NB4 (cell line): ENCODE measurements at regions not wholly inside any gene's neighbourhood (a gene's known extent, or its start where the extent isn't known, plus 50 kb on each side); places are given as distances from the start of the nearest gene placed in this dataset.
"Not testable (repeated sequence)": the region's sequence is repeated elsewhere in the genome, so short reads cannot be mapped to it uniquely, and the experiment has no call there.

Experiments used
- DNase-seq: peaks from one replicate; pipeline ENCODE4 v3.0.0; 2010; ENCODE audit warnings: low read depth
- H3K4me3 ChIP-seq: one replicate; pipeline ENCODE4 v1.5.1; 2011; ENCODE audit warnings: mild to moderate bottlenecking, low read depth, low read length, moderate library complexity
- MYC ChIP-seq: IDR thresholded peaks from 2 replicates; pipeline ENCODE4 v1.6.1; 2011; ENCODE audit warnings: low read depth, low read length
- POLR2A ChIP-seq: IDR thresholded peaks from 2 replicates; pipeline ENCODE4 v1.6.1; 2011; ENCODE audit warnings: mild to moderate bottlenecking; ENCODE audit not compliant: insufficient read length; ENCODE audit errors: extremely low read depth
- TF ChIP-seq, protein P1 (sequence below): IDR thresholded peaks from 2 replicates; pipeline ENCODE4 v1.6.1; 2011; ENCODE audit warnings: low read depth, low read length
- TF ChIP-seq, protein P2 (sequence below): IDR thresholded peaks from one replicate; pipeline ENCODE4 v1.5.1; 2012; ENCODE audit warnings: low read depth, low read length

DNA sequence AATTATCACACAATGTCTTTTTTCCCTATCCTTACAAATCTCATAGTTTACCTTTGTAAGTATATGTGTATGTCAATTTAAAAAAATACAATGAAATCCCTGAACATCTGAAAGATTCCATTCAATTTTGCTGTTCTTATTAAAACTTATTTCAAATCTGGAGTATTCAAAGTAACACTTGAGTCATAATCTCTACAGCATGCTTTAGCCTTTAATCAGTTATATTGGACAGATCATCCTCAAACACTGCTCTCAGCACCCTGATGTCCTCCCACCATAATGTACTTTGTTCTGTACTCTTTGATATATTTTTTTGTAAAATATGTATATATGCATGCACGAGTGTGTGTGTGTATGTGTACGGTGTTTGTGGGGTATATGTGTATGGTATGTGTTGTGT is 83.0 kb upstream of the RPS6KA2 start:
- TF ChIP-seq POLR2A (no peak), MYC (no peak)
- TF ChIP-seq, protein P1, sequence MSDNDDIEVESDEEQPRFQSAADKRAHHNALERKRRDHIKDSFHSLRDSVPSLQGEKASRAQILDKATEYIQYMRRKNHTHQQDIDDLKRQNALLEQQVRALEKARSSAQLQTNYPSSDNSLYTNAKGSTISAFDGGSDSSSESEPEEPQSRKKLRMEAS, result no peak
- TF ChIP-seq, protein P2, sequence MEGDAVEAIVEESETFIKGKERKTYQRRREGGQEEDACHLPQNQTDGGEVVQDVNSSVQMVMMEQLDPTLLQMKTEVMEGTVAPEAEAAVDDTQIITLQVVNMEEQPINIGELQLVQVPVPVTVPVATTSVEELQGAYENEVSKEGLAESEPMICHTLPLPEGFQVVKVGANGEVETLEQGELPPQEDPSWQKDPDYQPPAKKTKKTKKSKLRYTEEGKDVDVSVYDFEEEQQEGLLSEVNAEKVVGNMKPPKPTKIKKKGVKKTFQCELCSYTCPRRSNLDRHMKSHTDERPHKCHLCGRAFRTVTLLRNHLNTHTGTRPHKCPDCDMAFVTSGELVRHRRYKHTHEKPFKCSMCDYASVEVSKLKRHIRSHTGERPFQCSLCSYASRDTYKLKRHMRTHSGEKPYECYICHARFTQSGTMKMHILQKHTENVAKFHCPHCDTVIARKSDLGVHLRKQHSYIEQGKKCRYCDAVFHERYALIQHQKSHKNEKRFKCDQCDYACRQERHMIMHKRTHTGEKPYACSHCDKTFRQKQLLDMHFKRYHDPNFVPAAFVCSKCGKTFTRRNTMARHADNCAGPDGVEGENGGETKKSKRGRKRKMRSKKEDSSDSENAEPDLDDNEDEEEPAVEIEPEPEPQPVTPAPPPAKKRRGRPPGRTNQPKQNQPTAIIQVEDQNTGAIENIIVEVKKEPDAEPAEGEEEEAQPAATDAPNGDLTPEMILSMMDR, result no peak
- no peak for DNase-seq
- H3K4me3 ChIP-seq, result no peak overlapping the region

DNA sequence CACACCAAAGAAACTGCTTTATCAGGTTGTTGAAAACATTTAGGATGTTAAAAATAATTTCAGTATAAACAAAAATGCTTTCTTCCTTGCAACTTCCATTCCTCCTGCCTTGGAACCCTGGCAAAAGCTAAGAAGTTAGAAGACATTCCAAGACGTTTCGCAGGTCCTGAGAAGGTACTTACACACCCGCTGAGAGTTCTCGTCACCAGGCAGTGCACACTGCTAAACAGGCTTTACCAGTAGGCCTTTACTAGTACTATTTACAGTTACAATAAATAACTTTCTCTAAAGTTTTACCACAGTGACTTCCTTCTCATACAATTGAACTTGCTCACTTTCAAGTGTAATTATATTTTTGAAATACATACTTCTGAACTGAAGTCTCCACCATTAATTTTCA is 81.4 kb upstream of the RPS6KA2 start:
- no peak for DNase-seq
- TF ChIP-seq, protein P1, result no peak
- no peak for TF ChIP-seq POLR2A
- TF ChIP-seq MYC, result no peak
- TF ChIP-seq, protein P2, result no peak
- no peak overlapping the region for H3K4me3 ChIP-seq

DNA sequence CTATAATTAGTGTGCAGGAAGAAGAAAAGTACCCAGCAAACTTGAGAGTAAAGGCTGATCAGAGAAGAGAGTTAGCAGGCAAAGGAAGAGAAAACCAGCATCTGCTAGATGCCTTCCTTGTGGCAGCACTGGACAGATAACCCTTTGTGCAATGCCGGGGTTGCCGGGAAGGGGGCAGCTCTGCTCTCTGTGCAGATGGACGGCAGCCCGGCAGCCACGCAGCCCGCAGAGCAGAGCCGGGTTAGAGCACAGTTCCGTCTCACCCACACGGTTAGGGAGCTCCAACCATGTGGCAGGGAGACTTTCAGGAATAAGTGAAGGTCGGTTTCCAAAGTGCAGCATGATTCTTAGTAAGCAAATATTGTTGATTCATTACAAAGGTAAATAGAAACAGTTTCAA is 80.0 kb upstream of the RPS6KA2 start:
- DNase-seq, result peak; percentile 80
- TF ChIP-seq POLR2A (no peak), MYC (peak; percentile 52; the same call in 1 of the 2 replicates)
- TF ChIP-seq, protein P1, result peak; percentile 64
- TF ChIP-seq, protein P2, result peak; percentile 88

DNA sequence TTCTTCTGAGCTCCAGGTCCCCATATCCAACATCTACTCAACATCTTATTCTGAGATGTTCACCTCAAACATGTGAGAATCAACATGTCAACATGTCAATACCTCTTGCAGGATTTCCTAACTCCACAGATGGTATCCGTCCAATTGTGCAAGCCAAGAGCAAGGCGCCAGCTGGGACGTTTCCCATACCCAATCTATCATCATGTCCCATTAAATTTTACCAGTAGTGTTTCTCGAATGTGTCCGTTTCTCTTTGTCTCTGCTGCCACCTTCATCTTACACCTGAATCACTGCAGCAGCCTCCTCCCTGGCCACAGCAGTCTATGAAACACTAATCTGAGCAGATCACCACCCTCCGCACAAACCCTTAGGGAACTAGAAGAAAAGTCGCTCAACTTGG is 78.0 kb upstream of the RPS6KA2 start:
- no peak for DNase-seq
- H3K4me3 ChIP-seq, result no peak overlapping the region
- TF ChIP-seq MYC, result no peak

More for the DNA sequence above, 80.0 kb upstream of the RPS6KA2 start:
- H3K4me3 ChIP-seq, result no peak overlapping the region

DNA sequence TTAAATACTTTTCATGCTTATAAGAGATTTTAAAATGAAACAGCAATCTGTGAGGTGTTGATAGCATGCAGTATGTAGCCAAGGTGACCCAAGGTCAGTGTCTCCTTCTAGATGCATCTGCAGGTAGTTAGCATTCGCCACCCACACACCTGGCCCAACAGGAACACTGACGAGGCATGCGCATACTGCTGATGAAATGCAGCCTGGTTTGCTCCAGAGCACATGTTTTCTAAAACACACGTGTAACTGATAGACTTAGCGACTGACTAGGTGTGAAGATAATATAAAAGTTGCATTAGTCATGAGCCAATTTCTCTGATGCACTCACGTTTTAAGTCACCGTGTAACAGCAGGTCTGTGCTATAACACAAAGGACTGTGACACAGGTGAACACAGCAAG is 77.1 kb upstream of the RPS6KA2 start:
- H3K4me3 ChIP-seq, result no peak overlapping the region
- no peak for DNase-seq
- TF ChIP-seq POLR2A, result no peak
- TF ChIP-seq, protein P1, result 0 out of 2 replicates have a peak, but pooled peaks have one; percentile 16
- TF ChIP-seq, protein P2, result no peak
- no peak for TF ChIP-seq MYC

DNA sequence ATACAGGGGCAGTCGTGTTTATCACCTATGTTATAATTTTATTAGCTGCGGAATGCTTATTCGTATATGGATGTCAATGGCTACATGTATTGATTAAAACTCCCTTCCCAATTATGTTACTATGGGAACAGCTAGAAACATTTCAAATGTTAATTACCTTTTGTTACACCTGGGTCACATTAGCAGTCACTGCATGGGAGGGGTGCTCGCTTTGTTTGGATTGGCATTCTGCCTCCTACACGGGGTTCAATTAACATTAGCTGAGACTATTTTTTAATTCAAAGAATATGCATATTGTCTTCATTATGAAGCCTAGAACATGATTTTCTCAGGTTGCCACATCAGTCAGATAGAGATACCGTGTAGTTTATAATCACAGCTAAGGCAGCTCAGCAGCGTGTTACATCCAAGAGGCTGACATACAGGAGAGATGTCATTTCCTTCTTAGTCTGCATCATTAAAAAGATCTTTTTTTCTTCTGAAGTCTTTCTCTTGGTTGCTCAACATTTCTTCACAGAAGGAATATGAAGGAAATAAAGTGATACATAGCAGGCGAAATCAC is 76.2 kb upstream of the RPS6KA2 start:
- DNase-seq, result no peak
- no peak overlapping the region for H3K4me3 ChIP-seq
- TF ChIP-seq MYC (no peak), POLR2A (no peak)
- TF ChIP-seq, protein P1, result no peak
- TF ChIP-seq, protein P2, result no peak

DNA sequence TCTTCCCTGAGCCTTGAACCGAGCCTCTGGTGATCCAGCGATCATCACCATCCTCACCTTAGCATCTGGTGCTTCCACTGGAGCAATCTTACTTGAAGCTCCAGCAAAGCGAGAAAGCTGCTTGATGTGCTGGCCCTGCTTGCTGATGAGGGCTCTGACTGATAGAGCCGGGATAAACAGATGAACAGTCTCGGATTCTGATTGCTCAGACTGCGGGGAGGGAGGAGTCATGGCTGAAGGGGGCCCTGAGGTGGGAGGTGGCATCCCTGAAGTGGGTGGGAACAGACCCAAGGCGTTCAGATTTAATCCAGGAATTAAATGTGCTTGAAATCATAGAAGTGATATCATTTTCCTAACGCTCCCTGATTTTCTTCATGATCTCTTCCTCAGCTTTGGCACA is 74.4 kb upstream of the RPS6KA2 start:
- DNase-seq, H3K4me3 ChIP-seq: not testable (repeated sequence)

DNA sequence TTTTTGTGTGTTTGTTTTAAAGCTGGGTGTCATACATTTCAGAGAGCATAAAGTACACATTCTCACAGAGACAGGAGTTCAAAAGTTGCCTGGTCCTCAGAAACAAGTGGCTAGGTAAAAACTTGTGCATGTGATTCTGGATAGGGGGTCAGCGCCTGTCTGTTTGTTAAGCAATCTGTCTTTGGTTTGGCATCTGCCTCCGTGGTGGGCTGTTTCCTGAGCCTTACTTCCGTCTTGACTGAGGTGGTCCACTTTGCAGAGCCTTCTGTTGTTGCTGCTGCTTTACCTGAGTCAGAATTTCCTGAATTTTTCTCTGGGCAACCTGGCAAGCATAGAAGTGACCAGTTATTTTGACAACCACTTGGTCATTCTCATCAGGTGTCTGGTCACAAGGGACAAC is 73.8 kb upstream of the RPS6KA2 start:
- not testable (repeated sequence) for DNase-seq, H3K4me3 ChIP-seq
